Activated T-cell treated with anti-CD3 and anti-CD28 coated beads, Interleukin-2, amount 50 U/mL, for 72 hours (primary cell): ENCODE measurements at regions not wholly inside any gene's neighbourhood (a gene's known extent, or its start where the extent isn't known, plus 50 kb on each side); places are given as distances from the start of the nearest gene placed in this dataset.
"Not testable (repeated sequence)": the region's sequence is repeated elsewhere in the genome, so short reads cannot be mapped to it uniquely, and the experiment has no call there.

Experiments
- ATAC-seq, 2 donors: fragments of 150-1000 bp; cut with Tn5 transposase; replicated peaks in 1 of 2; 2 replicates each; pipeline ENCODE4 v1.10.0; 2021; ENCODE audit warnings: moderate library complexity in 2 of 2, mild to moderate bottlenecking in 1 of 2
- DNase-seq, 2 donors: peaks; one replicate each; pipeline ENCODE4 v3.0.0; 2021 to 2022; ENCODE audit warnings: mixed read lengths in 1 of 2
- H3K27ac Mint-ChIP-seq: one replicate; pipeline ENCODE4 v1.8.0; 2022; ENCODE audit warnings: mild to moderate bottlenecking, moderate library complexity, mixed read lengths
- H3K27me3 Mint-ChIP-seq: one replicate; pipeline ENCODE4 v1.8.0; 2022; ENCODE audit warnings: low read depth, mixed read lengths
- H3K36me3 Mint-ChIP-seq, 2 donors: one replicate each; pipeline ENCODE4 v1.8.0; 2022; ENCODE audit warnings: mixed read lengths in 2 of 2, mild to moderate bottlenecking in 1 of 2; ENCODE audit not compliant: insufficient read depth in 2 of 2
- H3K4me1 Mint-ChIP-seq: one replicate; pipeline ENCODE4 v1.8.0; 2022; ENCODE audit warnings: low read depth, mixed read lengths
- H3K4me3 Mint-ChIP-seq, 2 donors: one replicate each; pipeline ENCODE4 v1.8.0; 2022; ENCODE audit warnings: mild to moderate bottlenecking in 2 of 2, mixed read lengths in 2 of 2, moderate library complexity in 2 of 2
- H3K9me3 Mint-ChIP-seq, 2 donors: one replicate each; pipeline ENCODE4 v1.8.0; 2022; ENCODE audit warnings: mixed read lengths in 2 of 2

- ATAC-seq (no peak), DNase-seq (no peak)
- peaks cover 2 to 9% of the 10 kb centered on the region in 2 donors for H3K36me3 Mint-ChIP-seq
- peaks cover 7% of the 10 kb centered on the region for H3K27me3 Mint-ChIP-seq
- peak overlapping the region; percentile 31 for H3K27ac Mint-ChIP-seq
- H3K4me3 Mint-ChIP-seq: no peak overlapping the region
- no peaks in the 10 kb centered on the region for H3K4me1 Mint-ChIP-seq
- peaks cover 7 to 18% of the 10 kb centered on the region in 2 donors for H3K9me3 Mint-ChIP-seq
Observed at GRCh38 chr1:111063595-111063994, 76.3 kb downstream of the DRAM2 start.

- Mint-ChIP-seq H3K4me1 (no peaks in the 10 kb centered on the region), H3K27ac (no peak overlapping the region), H3K4me3 (no peak overlapping the region), H3K9me3 (peaks cover 7 to 18% of the 10 kb centered on the region in 2 donors), H3K36me3 (peaks cover 2 to 9% of the 10 kb centered on the region in 2 donors), H3K27me3 (peaks cover 7% of the 10 kb centered on the region)
- ATAC-seq (no peak), DNase-seq (no peak)
Observed at GRCh38 chr1:111062624-111063023, 77.3 kb downstream of the DRAM2 start.

- H3K27ac Mint-ChIP-seq: no peak overlapping the region
- DNase-seq (no peak), ATAC-seq (no peak)
- H3K36me3 Mint-ChIP-seq: peaks cover 2 to 9% of the 10 kb centered on the region in 2 donors
- H3K4me3 Mint-ChIP-seq: no peak overlapping the region
- H3K27me3 Mint-ChIP-seq: peaks cover 7% of the 10 kb centered on the region
- H3K9me3 Mint-ChIP-seq: peaks cover 7 to 15% of the 10 kb centered on the region in 2 donors
- no peaks in the 10 kb centered on the region for H3K4me1 Mint-ChIP-seq
Observed at GRCh38 chr1:111062081-111062480, 77.8 kb downstream of the DRAM2 start.

GRCh38 chr1:111054656-111055055, 85.2 kb downstream of the DRAM2 start:
- Mint-ChIP-seq H3K4me1 (no peaks in the 10 kb centered on the region), H3K27me3 (peaks cover 12% of the 10 kb centered on the region), H3K9me3 (peaks cover 3% of the 10 kb centered on the region in 2 donors), H3K36me3 (peaks cover 0 to 3% of the 10 kb centered on the region in 2 donors), H3K4me3 (no peak overlapping the region), H3K27ac (no peak overlapping the region)
- ATAC-seq: no peak
- DNase-seq: no peak

GRCh38 chr1:111052246-111052645, 87.6 kb downstream of the DRAM2 start:
- Mint-ChIP-seq H3K36me3 (peaks cover 1 to 5% of the 10 kb centered on the region in 2 donors), H3K27ac (no peak overlapping the region), H3K4me3 (no peak overlapping the region), H3K4me1 (no peaks in the 10 kb centered on the region), H3K27me3 (peaks cover 19% of the 10 kb centered on the region), H3K9me3 (peaks cover 7 to 8% of the 10 kb centered on the region in 2 donors)
- DNase-seq (no peak), ATAC-seq (no peak)

- H3K9me3 Mint-ChIP-seq, DNase-seq, H3K4me1 Mint-ChIP-seq, ATAC-seq, H3K36me3 Mint-ChIP-seq, H3K4me3 Mint-ChIP-seq, H3K27ac Mint-ChIP-seq: not testable (repeated sequence)
- peaks cover 24% of the 10 kb centered on the region for H3K27me3 Mint-ChIP-seq
Observed at GRCh38 chr1:111048253-111048652, 84.5 kb upstream of the LRIF1 start.

- Mint-ChIP-seq H3K9me3 (peaks cover 4 to 5% of the 10 kb centered on the region in 2 donors), H3K36me3 (peaks cover 1 to 2% of the 10 kb centered on the region in 2 donors), H3K4me3 (no peak overlapping the region), H3K4me1 (peaks cover 8% of the 10 kb centered on the region), H3K27ac (no peak overlapping the region), H3K27me3 (peaks cover 16% of the 10 kb centered on the region)
- DNase-seq (no peak), ATAC-seq (no peak)
Observed at GRCh38 chr1:111045033-111045722, 81.5 kb upstream of the LRIF1 start.

- DNase-seq: peak; percentile 35 to 48
- Mint-ChIP-seq H3K36me3 (no peaks in the 10 kb centered on the region), H3K27me3 (peaks cover 19% of the 10 kb centered on the region), H3K9me3 (peaks cover 1 to 5% of the 10 kb centered on the region in 2 donors), H3K4me1 (no peaks in the 10 kb centered on the region), H3K27ac (no peak overlapping the region), H3K4me3 (no peak overlapping the region)
- ATAC-seq: no peak
Observed at GRCh38 chr1:111032295-111032897, 68.7 kb upstream of the LRIF1 start.

- Mint-ChIP-seq H3K4me1 (peaks cover 4% of the 10 kb centered on the region), H3K4me3 (no peak overlapping the region), H3K36me3 (no peaks in the 10 kb centered on the region), H3K27me3 (peaks cover 11% of the 10 kb centered on the region), H3K9me3 (peaks cover 0 to under 1% of the 10 kb centered on the region in 2 donors), H3K27ac (no peak overlapping the region)
- ATAC-seq (peak; percentile 49 to 66), DNase-seq (peak; percentile 56 to 68)
Observed at GRCh38 chr1:111030590-111030989, 66.9 kb upstream of the LRIF1 start.

- peaks cover 4% of the 10 kb centered on the region for H3K4me1 Mint-ChIP-seq
Observed at GRCh38 chr1:111025109-111025508, 61.4 kb upstream of the LRIF1 start.

GRCh38 chr1:111015222-111015621, 51.5 kb upstream of the LRIF1 start:
- DNase-seq: no peak
- Mint-ChIP-seq H3K27ac (no peak overlapping the region), H3K4me3 (no peak overlapping the region), H3K27me3 (peaks cover 42% of the 10 kb centered on the region), H3K36me3 (peaks cover 1 to 4% of the 10 kb centered on the region in 2 donors), H3K9me3 (peaks cover 9 to 10% of the 10 kb centered on the region in 2 donors), H3K4me1 (no peaks in the 10 kb centered on the region)
- no peak for ATAC-seq

More at GRCh38 chr1:111025109-111025508, 61.4 kb upstream of the LRIF1 start:
- Mint-ChIP-seq H3K36me3 (no peaks in the 10 kb centered on the region), H3K27me3 (peaks cover 12% of the 10 kb centered on the region), H3K27ac (no peak overlapping the region), H3K4me3 (no peak overlapping the region), H3K9me3 (no peaks in the 10 kb centered on the region)
- DNase-seq: no peak
- ATAC-seq: no peak
